ENCODE measurements at regions not wholly inside any gene's neighbourhood (a gene's known extent, or its start where the extent isn't known, plus 50 kb on each side); places are given as distances from the start of the nearest gene placed in this dataset.
"Not testable (repeated sequence)": the region's sequence is repeated elsewhere in the genome, so short reads cannot be mapped to it uniquely, and the experiment has no call there.

- Mint-ChIP-seq H3K9me3 (peaks cover 3 to 12% (median 9%) of the 10 kb centered on the region in 3 donors), H3K27ac (no peak overlapping the region), H3K36me3 (no peaks in the 10 kb centered on the region), H3K4me3 (no peak overlapping the region), H3K27me3 (peaks cover 4% of the 10 kb centered on the region), H3K4me1 (peaks cover 0 to 4% (median under 1%) of the 10 kb centered on the region in 3 donors)
These were observed 92.6 kb downstream of the KIF26A start for GRCh38 chr14:104230946-104231345.

- Mint-ChIP-seq H3K27me3 (no peaks in the 10 kb centered on the region), H3K4me1 (peaks cover 0 to 2% (median 0%) of the 10 kb centered on the region in 3 donors), H3K9me3 (peaks cover 4 to 12% (median 10%) of the 10 kb centered on the region in 3 donors), H3K4me3 (no peak overlapping the region), H3K36me3 (no peaks in the 10 kb centered on the region), H3K27ac (no peak overlapping the region)
These were observed 93.7 kb downstream of the KIF26A start for GRCh38 chr14:104232070-104232484.

- H3K36me3 Mint-ChIP-seq, H3K27ac Mint-ChIP-seq, H3K4me3 Mint-ChIP-seq, H3K27me3 Mint-ChIP-seq, H3K4me1 Mint-ChIP-seq: not testable (repeated sequence)
- peaks cover 4 to 12% (median 8%) of the 10 kb centered on the region in 3 donors for H3K9me3 Mint-ChIP-seq
These were observed 95.8 kb downstream of the KIF26A start for GRCh38 chr14:104234007-104234786.

GRCh38 chr14:104235686-104236085 lies 97.3 kb downstream of the KIF26A start:
- peaks cover 0 to 10% (median 3%) of the 10 kb centered on the region in 3 donors for H3K4me1 Mint-ChIP-seq
- peaks cover 4 to 12% (median 8%) of the 10 kb centered on the region in 3 donors for H3K9me3 Mint-ChIP-seq
- no peaks in the 10 kb centered on the region for H3K36me3 Mint-ChIP-seq
- no peak overlapping the region for H3K4me3 Mint-ChIP-seq
- no peak overlapping the region for H3K27ac Mint-ChIP-seq
- peaks cover 4% of the 10 kb centered on the region for H3K27me3 Mint-ChIP-seq

- H3K4me3 Mint-ChIP-seq, result peak overlapping the region in 2 of 4 donors; percentile 9 to 23
- H3K27me3 Mint-ChIP-seq, result peaks cover 4% of the 10 kb centered on the region
- H3K27ac Mint-ChIP-seq, result no peak overlapping the region
- H3K36me3 Mint-ChIP-seq, result no peaks in the 10 kb centered on the region
- peaks cover 4 to 12% (median 8%) of the 10 kb centered on the region in 3 donors for H3K9me3 Mint-ChIP-seq
- H3K4me1 Mint-ChIP-seq, result peaks cover 0 to 13% (median 4%) of the 10 kb centered on the region in 3 donors
These were observed 99.5 kb downstream of the KIF26A start for GRCh38 chr14:104237651-104238423.

GRCh38 chr14:104238424-104239184 lies 100.2 kb downstream of the KIF26A start:
- Mint-ChIP-seq H3K9me3 (peaks cover 4 to 8% (median 6%) of the 10 kb centered on the region in 3 donors), H3K36me3 (no peaks in the 10 kb centered on the region), H3K4me3 (no peak overlapping the region), H3K27ac (no peak overlapping the region), H3K27me3 (peaks cover 4% of the 10 kb centered on the region), H3K4me1 (peaks cover 0 to 13% (median 4%) of the 10 kb centered on the region in 3 donors)

- no peak overlapping the region for H3K27ac Mint-ChIP-seq
- peaks cover 3 to 5% (median 4%) of the 10 kb centered on the region in 3 donors for H3K9me3 Mint-ChIP-seq
- H3K36me3 Mint-ChIP-seq, result no peaks in the 10 kb centered on the region
- no peak overlapping the region for H3K4me3 Mint-ChIP-seq
- H3K4me1 Mint-ChIP-seq, result peaks cover 0 to 13% (median 4%) of the 10 kb centered on the region in 3 donors
- peaks cover 4% of the 10 kb centered on the region for H3K27me3 Mint-ChIP-seq
These were observed 100.9 kb downstream of the KIF26A start for GRCh38 chr14:104239185-104239775.

GRCh38 chr14:104239861-104240301 lies 101.5 kb downstream of the KIF26A start:
- peaks cover 0 to 13% (median 4%) of the 10 kb centered on the region in 3 donors for H3K4me1 Mint-ChIP-seq
- H3K27me3 Mint-ChIP-seq, result peaks cover 4% of the 10 kb centered on the region
- peak overlapping the region in 1 of 4 donors; percentile 68 for H3K4me3 Mint-ChIP-seq
- H3K27ac Mint-ChIP-seq, result no peak overlapping the region
- no peaks in the 10 kb centered on the region for H3K36me3 Mint-ChIP-seq
- peaks cover 3 to 5% (median 4%) of the 10 kb centered on the region in 3 donors for H3K9me3 Mint-ChIP-seq

- no peaks in the 10 kb centered on the region for H3K36me3 Mint-ChIP-seq
- H3K4me3 Mint-ChIP-seq, result peak overlapping the region in 2 of 4 donors; percentile 20 to 68
- peaks cover under 1 to 3% (median 3%) of the 10 kb centered on the region in 3 donors for H3K9me3 Mint-ChIP-seq
- peak overlapping the region in 1 of 3 donors; percentile 31 for H3K27ac Mint-ChIP-seq
- peaks cover 4% of the 10 kb centered on the region for H3K27me3 Mint-ChIP-seq
- H3K4me1 Mint-ChIP-seq, result peaks cover 0 to 13% (median 4%) of the 10 kb centered on the region in 3 donors
These were observed 102.2 kb downstream of the KIF26A start for GRCh38 chr14:104240434-104241157.

GRCh38 chr14:104243200-104243599 lies 104.8 kb downstream of the KIF26A start:
- Mint-ChIP-seq H3K4me1 (peaks cover 0 to 13% (median 4%) of the 10 kb centered on the region in 3 donors), H3K27me3 (peaks cover 4% of the 10 kb centered on the region), H3K27ac (no peak overlapping the region), H3K36me3 (no peaks in the 10 kb centered on the region), H3K4me3 (no peak overlapping the region), H3K9me3 (peaks cover 0 to 3% (median 0%) of the 10 kb centered on the region in 3 donors)

- no peak overlapping the region for H3K4me3 Mint-ChIP-seq
- no peaks in the 10 kb centered on the region for H3K36me3 Mint-ChIP-seq
- H3K27me3 Mint-ChIP-seq, result peaks cover 4% of the 10 kb centered on the region
- peaks cover 0 to 13% (median 4%) of the 10 kb centered on the region in 3 donors for H3K4me1 Mint-ChIP-seq
- no peak overlapping the region for H3K27ac Mint-ChIP-seq
- peaks cover 0 to 3% (median 0%) of the 10 kb centered on the region in 3 donors for H3K9me3 Mint-ChIP-seq
These were observed 106.0 kb downstream of the KIF26A start for GRCh38 chr14:104244221-104245011.

GRCh38 chr14:104245075-104245474 lies 106.7 kb downstream of the KIF26A start:
- Mint-ChIP-seq H3K4me3 (no peak overlapping the region), H3K9me3 (peaks cover 0 to 3% (median 0%) of the 10 kb centered on the region in 3 donors), H3K4me1 (peaks cover 0 to 9% (median 4%) of the 10 kb centered on the region in 3 donors), H3K36me3 (no peaks in the 10 kb centered on the region), H3K27ac (no peak overlapping the region), H3K27me3 (peaks cover 4% of the 10 kb centered on the region)

GRCh38 chr14:104245723-104246122 lies 107.3 kb downstream of the KIF26A start:
- Mint-ChIP-seq H3K9me3 (peaks cover 0 to 3% (median 0%) of the 10 kb centered on the region in 3 donors), H3K27me3 (no peaks in the 10 kb centered on the region)

More at GRCh38 chr14:104245723-104246122, 107.3 kb downstream of the KIF26A start:
- Mint-ChIP-seq H3K4me1 (peaks cover 0 to 3% (median under 1%) of the 10 kb centered on the region in 3 donors), H3K36me3 (no peaks in the 10 kb centered on the region), H3K27ac (no peak overlapping the region), H3K4me3 (no peak overlapping the region)
